ENCODE measurements at regions not wholly inside any gene's neighbourhood (a gene's known extent, or its start where the extent isn't known, plus 50 kb on each side); places are given as distances from the start of the nearest gene placed in this dataset.

GRCh38 chr11:34794696-34795095, 121.5 kb downstream of the APIP start:
- no peak overlapping the region for H3K9ac ChIP-seq (ENCODE audit: insufficient read depth, low read depth, low read length)
- CTCF ChIA-PET (ENCODE audit: low intra/inter-chr PET ratio, low total read pairs) = no interaction called here
- in situ Hi-C loops (cut with HindIII; ENCODE audit: extremely low pct_ligation_motif_present, low pct_unique_long_range_greater_than_20kb) (no loop called here), intact Hi-C loops (cut with micrococcal nuclease; ENCODE audit: unreplicated experiment) (no loop called here)
- no peak for TF ChIP-seq ELF4 (CRISPR knock-in tag; IDR thresholded peaks at IDR 0.05; ENCODE audit: borderline replicate concordance)
- TF ChIP-seq MAFK (conservative IDR thresholded peaks at IDR 0.05 in 1 of 2, IDR thresholded peaks at IDR 0.05 in 1 of 2; ENCODE audit: low read length in 2 of 2) = peak; percentile 96 to 98
- TF ChIP-seq ZNF230 (CRISPR knock-in tag; IDR thresholded peaks at IDR 0.05) = no peak
- TF ChIP-seq MAFF (IDR thresholded peaks at IDR 0.05; ENCODE audit: low read depth, low read length) = peak; percentile 96
- TF ChIP-seq MLXIP (CRISPR knock-in tag; IDR thresholded peaks at IDR 0.05; ENCODE audit: borderline replicate concordance) = no peak
- TF ChIP-seq HOXA3 (CRISPR knock-in tag; IDR thresholded peaks at IDR 0.05) = no peak
- no peak for TF ChIP-seq ARNT2 (CRISPR knock-in tag; IDR thresholded peaks at IDR 0.05; ENCODE audit: low read depth)
- no peak for TF ChIP-seq BCL6 (CRISPR knock-in tag; IDR thresholded peaks at IDR 0.05)
- TF ChIP-seq ATRX (CRISPR knock-in tag; IDR thresholded peaks at IDR 0.05; ENCODE audit: borderline replicate concordance) = no peak
- no peak for TF ChIP-seq HDAC2 (CRISPR knock-in tag; IDR thresholded peaks at IDR 0.05)
- TF ChIP-seq IKZF5 (CRISPR knock-in tag; IDR thresholded peaks at IDR 0.05) = no peak
- peak; percentile 89 for TF ChIP-seq NFE2L2 (IDR thresholded peaks at IDR 0.05; ENCODE audit: low read length)
- TF ChIP-seq ZNF660 (CRISPR knock-in tag; IDR thresholded peaks at IDR 0.05; ENCODE audit: borderline replicate concordance, low read depth) = no peak
- no peak for TF ChIP-seq MTF1 (CRISPR knock-in tag; IDR thresholded peaks at IDR 0.05)
- H3K4me3 ChIP-seq (replicated peaks in 1 of 3; ENCODE audit: insufficient read depth in 1 of 3, low read depth in 2 of 3, low read length in 3 of 3) = no peak overlapping the region
- H3K27ac ChIP-seq (ENCODE audit: extremely low read length, insufficient read depth, low read length) = no peak overlapping the region
- no peaks in the 10 kb centered on the region for H3K79me2 ChIP-seq (ENCODE audit: insufficient read depth, low read length)
- 91% methylated on average over 3 of the region's 3 CpGs for WGBS (ENCODE audit: low lambda C conversion rate)
- no peak for ATAC-seq
- H3K4me2 ChIP-seq (ENCODE audit: low read depth, low read length) = no peak overlapping the region
- no peak for FAIRE-seq
- BruUV-seq (replicated peaks) = no TSS peak
- H2AFZ ChIP-seq (ENCODE audit: low read length) = no peak overlapping the region
- no peaks in the 10 kb centered on the region for H3K36me3 ChIP-seq (replicated peaks in 1 of 2; ENCODE audit: control insufficient read depth in 1 of 2, insufficient read depth in 2 of 2, low read length in 2 of 2)
- peaks cover 10% of the 10 kb centered on the region for H3K9me3 ChIP-seq (ENCODE audit: low read length)
- no peaks in the 10 kb centered on the region for H3K27me3 ChIP-seq (ENCODE audit: control insufficient read depth in 1 of 2, insufficient read depth in 2 of 2, low read length in 2 of 2)
- POLR2A ChIA-PET = no interaction called here
- peaks cover 27% of the 10 kb centered on the region for H3K4me1 ChIP-seq (ENCODE audit: insufficient read depth, low read length)
- no peak for DNase-seq (ENCODE audit: low spot score)
- no peaks in the 10 kb centered on the region for H4K20me1 ChIP-seq (ENCODE audit: insufficient read depth, low read length)
